ENCODE measurements at regions not wholly inside any gene's neighbourhood (a gene's known extent, or its start where the extent isn't known, plus 50 kb on each side); places are given as distances from the start of the nearest gene placed in this dataset.

GRCh38 chr10:108307250-108307924 lies 1142.9 kb upstream of the SORCS1 start:
- no peak for TF ChIP-seq CTCF (conservative IDR thresholded peaks at IDR 0.05; ENCODE audit: low read depth, low read length)
- no peak for TF ChIP-seq EZH2 (IDR thresholded peaks at IDR 0.05; ENCODE audit: low read length, unreplicated experiment)
- no peak for TF ChIP-seq EZH2phosphoT487 (IDR thresholded peaks at IDR 0.05; ENCODE audit: borderline replicate concordance, low read length)
